ENCODE measurements at regions not wholly inside any gene's neighbourhood (a gene's known extent, or its start where the extent isn't known, plus 50 kb on each side); places are given as distances from the start of the nearest gene placed in this dataset.

DNA sequence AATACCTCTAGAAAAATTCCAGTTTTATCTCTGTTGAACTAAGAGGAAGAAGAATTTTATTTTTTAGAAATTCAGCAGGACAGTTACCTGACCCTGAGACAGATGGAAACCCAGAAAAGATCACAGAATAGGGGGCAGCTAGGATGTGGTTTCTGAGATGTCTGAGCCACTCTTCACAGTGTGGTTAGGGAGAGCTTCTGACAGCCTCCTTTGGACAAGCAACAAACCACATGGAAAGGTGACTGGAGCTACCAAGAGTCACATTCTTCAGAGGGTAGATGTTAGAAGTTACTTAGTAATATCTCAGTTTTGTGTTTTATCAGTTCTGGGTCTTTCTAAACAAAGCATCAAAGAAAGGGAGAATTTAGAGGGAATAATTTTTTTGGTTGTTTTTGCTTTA is 117.3 kb upstream of the NAP1L1 start:
- Histone ChIP-seq H2AFZ (replicated peaks) (no peak overlapping the region), H4K20me1 (ENCODE audit: low read depth) (no peaks in the 10 kb centered on the region), H3F3A (ENCODE audit: low read depth) (no peaks in the 10 kb centered on the region), H3K9ac (no peak overlapping the region), H3K27me3 (no peaks in the 10 kb centered on the region), H3K79me2 (ENCODE audit: low read depth) (no peaks in the 10 kb centered on the region), H3K4me3 (no peak overlapping the region), H3K27ac (no peak overlapping the region), H3K36me3 (no peaks in the 10 kb centered on the region), H3K9me3 (ENCODE audit: low read depth) (no peaks in the 10 kb centered on the region), H3K4me1 (no peaks in the 10 kb centered on the region), H3K4me2 (no peak overlapping the region)
- H3K9me3 Mint-ChIP-seq = peaks cover 31% of the 10 kb centered on the region
- H3K27ac Mint-ChIP-seq = no peak overlapping the region
- no peak for TF ChIP-seq EZH2 (IDR thresholded peaks at IDR 0.05)
- no peak for TF ChIP-seq EZH2phosphoT487 (IDR thresholded peaks at IDR 0.05)
- TF ChIP-seq, protein P1, sequence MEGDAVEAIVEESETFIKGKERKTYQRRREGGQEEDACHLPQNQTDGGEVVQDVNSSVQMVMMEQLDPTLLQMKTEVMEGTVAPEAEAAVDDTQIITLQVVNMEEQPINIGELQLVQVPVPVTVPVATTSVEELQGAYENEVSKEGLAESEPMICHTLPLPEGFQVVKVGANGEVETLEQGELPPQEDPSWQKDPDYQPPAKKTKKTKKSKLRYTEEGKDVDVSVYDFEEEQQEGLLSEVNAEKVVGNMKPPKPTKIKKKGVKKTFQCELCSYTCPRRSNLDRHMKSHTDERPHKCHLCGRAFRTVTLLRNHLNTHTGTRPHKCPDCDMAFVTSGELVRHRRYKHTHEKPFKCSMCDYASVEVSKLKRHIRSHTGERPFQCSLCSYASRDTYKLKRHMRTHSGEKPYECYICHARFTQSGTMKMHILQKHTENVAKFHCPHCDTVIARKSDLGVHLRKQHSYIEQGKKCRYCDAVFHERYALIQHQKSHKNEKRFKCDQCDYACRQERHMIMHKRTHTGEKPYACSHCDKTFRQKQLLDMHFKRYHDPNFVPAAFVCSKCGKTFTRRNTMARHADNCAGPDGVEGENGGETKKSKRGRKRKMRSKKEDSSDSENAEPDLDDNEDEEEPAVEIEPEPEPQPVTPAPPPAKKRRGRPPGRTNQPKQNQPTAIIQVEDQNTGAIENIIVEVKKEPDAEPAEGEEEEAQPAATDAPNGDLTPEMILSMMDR (IDR thresholded peaks at IDR 0.05) = no peak
- no peak overlapping the region for H3K4me3 Mint-ChIP-seq
- H3K27me3 Mint-ChIP-seq (ENCODE audit: insufficient read depth, low read depth) = peaks cover 2% of the 10 kb centered on the region
- H3K36me3 Mint-ChIP-seq = no peaks in the 10 kb centered on the region
- no peak for DNase-seq (ENCODE audit: low spot score)
- H3K4me1 Mint-ChIP-seq = no peaks in the 10 kb centered on the region

DNA sequence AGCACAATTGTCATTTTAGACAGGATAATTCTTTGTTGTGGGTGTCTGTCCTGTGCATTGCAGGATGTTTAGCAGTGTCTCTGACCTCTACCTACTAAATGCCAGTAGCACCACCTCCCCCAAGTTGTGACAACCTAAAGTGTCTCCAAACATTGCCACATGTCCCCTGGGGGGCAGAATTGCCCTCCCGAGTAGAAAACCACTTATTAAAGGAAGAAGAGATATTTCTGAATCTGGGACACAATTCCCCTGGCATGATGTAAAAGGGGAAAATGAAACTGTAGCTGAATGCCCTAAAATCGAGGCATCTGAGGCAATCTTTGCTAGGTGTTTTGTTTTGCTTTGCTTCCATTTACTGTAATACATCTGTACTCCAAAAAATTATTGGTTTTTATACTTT is 116.8 kb upstream of the NAP1L1 start:
- H3K9me3 Mint-ChIP-seq = peaks cover 31% of the 10 kb centered on the region
- H3K4me3 Mint-ChIP-seq = no peak overlapping the region

DNA sequence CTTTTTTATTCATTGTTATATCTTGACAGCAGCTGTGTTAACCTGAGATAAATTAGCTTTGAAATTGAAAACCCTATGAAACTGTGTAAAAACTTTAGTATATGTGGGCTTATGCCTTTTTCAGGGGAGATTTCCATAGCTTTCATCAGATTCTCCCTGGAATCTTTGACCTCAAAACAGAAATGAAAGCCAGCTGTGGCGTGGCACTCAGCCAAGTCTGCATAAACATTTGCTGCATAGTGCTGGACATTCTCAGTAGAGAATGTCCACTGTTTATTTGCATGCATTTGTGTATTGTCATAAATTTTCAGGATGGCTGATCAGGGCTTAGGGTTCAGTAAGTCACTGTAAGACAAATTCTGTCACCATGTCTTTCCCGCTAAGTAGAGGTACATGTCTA is 115.3 kb upstream of the NAP1L1 start:
- H3K27ac ChIP-seq = no peak overlapping the region
- no peaks in the 10 kb centered on the region for H3K79me2 ChIP-seq (ENCODE audit: low read depth)
- H3K27me3 Mint-ChIP-seq (ENCODE audit: insufficient read depth, low read depth) = peaks cover 2% of the 10 kb centered on the region
- no peak overlapping the region for H3K4me2 ChIP-seq
- H3K4me1 ChIP-seq = no peaks in the 10 kb centered on the region
- TF ChIP-seq, protein P1 (IDR thresholded peaks at IDR 0.05) = no peak
- TF ChIP-seq EZH2 (IDR thresholded peaks at IDR 0.05) = no peak
- no peak for TF ChIP-seq EZH2phosphoT487 (IDR thresholded peaks at IDR 0.05)
- H3F3A ChIP-seq (ENCODE audit: low read depth) = no peaks in the 10 kb centered on the region
- no peaks in the 10 kb centered on the region for H3K27me3 ChIP-seq
- no peaks in the 10 kb centered on the region for H3K4me1 Mint-ChIP-seq
- no peak overlapping the region for H2AFZ ChIP-seq (replicated peaks)
- H3K27ac Mint-ChIP-seq = no peak overlapping the region
- no peak overlapping the region for H3K4me3 Mint-ChIP-seq
- H3K4me3 ChIP-seq = no peak overlapping the region
- H3K9me3 ChIP-seq (ENCODE audit: low read depth) = no peaks in the 10 kb centered on the region
- no peaks in the 10 kb centered on the region for H4K20me1 ChIP-seq (ENCODE audit: low read depth)
- no peak overlapping the region for H3K9ac ChIP-seq
- peaks cover 31% of the 10 kb centered on the region for H3K9me3 Mint-ChIP-seq
- DNase-seq (ENCODE audit: low spot score) = no peak
- no peaks in the 10 kb centered on the region for H3K36me3 Mint-ChIP-seq
- no peaks in the 10 kb centered on the region for H3K36me3 ChIP-seq

More for the DNA sequence above, 116.8 kb upstream of the NAP1L1 start:
- H3K9ac ChIP-seq = no peak overlapping the region
- H4K20me1 ChIP-seq (ENCODE audit: low read depth) = no peaks in the 10 kb centered on the region
- no peak for DNase-seq (ENCODE audit: low spot score)
- H3F3A ChIP-seq (ENCODE audit: low read depth) = no peaks in the 10 kb centered on the region
- no peak overlapping the region for H3K27ac ChIP-seq
- no peaks in the 10 kb centered on the region for H3K36me3 ChIP-seq
- H3K4me1 Mint-ChIP-seq = no peaks in the 10 kb centered on the region
- no peaks in the 10 kb centered on the region for H3K79me2 ChIP-seq (ENCODE audit: low read depth)
- no peaks in the 10 kb centered on the region for H3K36me3 Mint-ChIP-seq
- H2AFZ ChIP-seq (replicated peaks) = no peak overlapping the region
- H3K27me3 ChIP-seq = no peaks in the 10 kb centered on the region
- no peaks in the 10 kb centered on the region for H3K4me1 ChIP-seq
- no peak overlapping the region for H3K4me2 ChIP-seq
- H3K27ac Mint-ChIP-seq = no peak overlapping the region
- no peaks in the 10 kb centered on the region for H3K9me3 ChIP-seq (ENCODE audit: low read depth)
- TF ChIP-seq EZH2phosphoT487 (IDR thresholded peaks at IDR 0.05) (no peak), EZH2 (IDR thresholded peaks at IDR 0.05) (no peak)
- TF ChIP-seq, protein P1 (IDR thresholded peaks at IDR 0.05) = no peak
- H3K4me3 ChIP-seq = no peak overlapping the region
- H3K27me3 Mint-ChIP-seq (ENCODE audit: insufficient read depth, low read depth) = peaks cover 2% of the 10 kb centered on the region
